OCI-LY7 (cell line): ENCODE measurements at regions not wholly inside any gene's neighbourhood (a gene's known extent, or its start where the extent isn't known, plus 50 kb on each side); places are given as distances from the start of the nearest gene placed in this dataset.

Experiments
- BruUV-seq: library from RNA; stranded (reverse); fragments of 400-500 nt; replicated peaks from 2 replicates; lab custom pipeline; 2021; lab: Mats Ljungman, UMichigan
- CTCF ChIA-PET: fragments of 300-600 bp; sonication (Branson Sonifier 250); formaldehyde crosslinking; loops from one replicate; lab custom pipeline; 2022; ENCODE audit warnings: antibody characterized with exemption; ENCODE audit not compliant: unreplicated experiment; lab: Charles Lee
- POLR2A ChIA-PET: fragments of 300-600 bp; sonication (Branson Sonifier 250); formaldehyde crosslinking; loops from one replicate; lab custom pipeline; 2022; ENCODE audit warnings: antibody characterized with exemption; lab: Charles Lee
- DNase-seq: peaks from one replicate; pipeline ENCODE4 v3.0.0-alpha.2; 2015; ENCODE audit warnings: low spot score
- H2AFZ ChIP-seq: fragments of 200-600 bp; sonication (generic), shearing (Covaris generic); 2 replicates; pipeline ENCODE4 v1.6.1; 2014; ENCODE audit warnings: mild to moderate bottlenecking, antibody characterized with exemption, low read length, moderate library complexity
- H3K27ac ChIP-seq: fragments of 200-600 bp; sonication (generic); 2 replicates; pipeline ENCODE4 v1.5.1; 2014; ENCODE audit warnings: mixed run types, low read depth, mild to moderate bottlenecking, moderate library complexity, low read length, inconsistent platforms; ENCODE audit not compliant: poor library complexity, severe bottlenecking
- H3K36me3 ChIP-seq: fragments of 200-600 bp; sonication (generic); 2 replicates; pipeline ENCODE4 v1.6.1; 2014; ENCODE audit warnings: mild to moderate bottlenecking, antibody characterized with exemption, low read length, moderate library complexity, mixed read lengths; ENCODE audit not compliant: insufficient read depth
- H3K4me1 ChIP-seq: fragments of 200-600 bp; sonication (generic); 2 replicates; pipeline ENCODE4 v1.5.1; 2014; ENCODE audit warnings: mild to moderate bottlenecking, low read length; ENCODE audit not compliant: insufficient read depth, poor library complexity, severe bottlenecking
- H3K4me2 ChIP-seq: fragments of 200-600 bp; sonication (generic); 2 replicates; pipeline ENCODE4 v1.6.1; 2014; ENCODE audit warnings: mild to moderate bottlenecking, low read length
- H3K4me3 ChIP-seq: fragments of 200-600 bp; sonication (generic); 2 replicates; pipeline ENCODE4 v1.5.1; 2014; ENCODE audit warnings: mild to moderate bottlenecking, low read depth, low read length; ENCODE audit not compliant: poor library complexity, severe bottlenecking
- H3K79me2 ChIP-seq: fragments of 200-600 bp; sonication (generic); 2 replicates; pipeline ENCODE4 v1.6.1; 2016; ENCODE audit warnings: low read depth, mild to moderate bottlenecking, low read length, moderate library complexity, mixed read lengths; ENCODE audit not compliant: insufficient read depth
- H3K9me2 ChIP-seq: fragments of 200-600 bp; sonication (generic); 2 replicates; pipeline ENCODE4 v1.6.1; 2016; ENCODE audit warnings: mild to moderate bottlenecking, low read length, mixed read lengths; ENCODE audit not compliant: insufficient read depth
- H3K9me3 ChIP-seq: fragments of 200-600 bp; sonication (generic); 2 replicates; pipeline ENCODE4 v1.6.1; 2014; ENCODE audit warnings: mild to moderate bottlenecking, mixed run types, low read length, mixed read lengths
- H4K20me1 ChIP-seq: fragments of 200-600 bp; sonication (generic); 2 replicates; pipeline ENCODE4 v1.6.1; 2014; ENCODE audit warnings: mild to moderate bottlenecking, antibody characterized with exemption, low read length, moderate library complexity, mixed read lengths; ENCODE audit not compliant: insufficient read depth
- EZH2phosphoT487 ChIP-seq: fragments of 200-600 bp; sonication (generic); IDR thresholded peaks from 2 replicates; pipeline ENCODE4 v1.6.1; 2018; ENCODE audit warnings: low read depth, borderline replicate concordance, mild to moderate bottlenecking, mixed run types, antibody characterized with exemption, low read length, moderate library complexity, mixed read lengths
- intact Hi-C: fragments of 100-400 bp; cut with micrococcal nuclease; formaldehyde crosslinking; loops from one replicate; pipeline ENCODE4 v1.10.0; 2022; ENCODE audit not compliant: unreplicated experiment
- TF ChIP-seq, protein P1 (sequence below): fragments of 200-600 bp; sonication (generic); conservative IDR thresholded peaks from 2 replicates; pipeline ENCODE4 v1.5.1; 2014; ENCODE audit warnings: mild to moderate bottlenecking, antibody characterized with exemption, low read length, moderate library complexity, mixed read lengths

DNA sequence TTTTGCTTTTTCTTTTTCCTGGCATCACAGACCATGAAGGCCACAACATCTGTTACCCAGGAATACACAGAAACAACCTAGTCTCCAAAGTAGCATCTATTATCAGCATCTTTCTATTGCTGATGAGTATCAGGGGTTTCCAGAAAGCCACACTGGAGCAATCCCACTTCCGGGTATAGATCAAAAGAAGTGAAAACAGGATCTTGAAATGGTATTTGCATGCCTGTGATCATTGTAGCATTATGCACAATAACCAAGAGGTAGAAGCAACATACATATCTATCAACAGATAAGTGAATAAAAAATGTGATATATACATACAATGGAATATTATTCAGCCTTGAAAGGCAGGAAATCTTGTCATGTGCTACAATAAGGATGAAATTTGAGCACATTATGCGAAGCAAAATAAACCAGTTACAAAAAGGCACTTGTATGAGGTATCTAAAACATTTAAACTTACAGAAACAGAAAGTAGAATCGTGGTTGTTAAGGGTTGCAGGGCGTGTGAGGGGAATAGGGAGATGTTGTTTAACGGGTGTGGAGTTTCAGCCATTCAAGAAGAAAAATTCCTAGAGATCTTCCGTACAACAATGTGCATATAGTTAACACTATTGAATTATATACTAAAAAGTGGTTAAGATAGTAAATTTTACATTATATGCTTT lies 115.1 kb downstream of the KCNE4 start:
- no peaks in the 10 kb centered on the region for H3K9me3 ChIP-seq
- H3K36me3 ChIP-seq: no peaks in the 10 kb centered on the region
- H3K4me1 ChIP-seq: peaks cover 14% of the 10 kb centered on the region
- BruUV-seq: no TSS peak
- no peak overlapping the region for H2AFZ ChIP-seq
- intact Hi-C loops: no loop called here
- H3K79me2 ChIP-seq: no peaks in the 10 kb centered on the region
- CTCF ChIA-PET: no interaction called here
- H3K4me2 ChIP-seq: peak overlapping the region; percentile 33
- no peaks in the 10 kb centered on the region for H4K20me1 ChIP-seq
- POLR2A ChIA-PET: interaction anchor here (0.7 kb wide), 1 partner anchor 943 kb away, joined by 6 read pairs; no protein-coding TSS in a partner anchor
- H3K27ac ChIP-seq: no peak overlapping the region
- H3K4me3 ChIP-seq: no peak overlapping the region
- TF ChIP-seq, protein P1, sequence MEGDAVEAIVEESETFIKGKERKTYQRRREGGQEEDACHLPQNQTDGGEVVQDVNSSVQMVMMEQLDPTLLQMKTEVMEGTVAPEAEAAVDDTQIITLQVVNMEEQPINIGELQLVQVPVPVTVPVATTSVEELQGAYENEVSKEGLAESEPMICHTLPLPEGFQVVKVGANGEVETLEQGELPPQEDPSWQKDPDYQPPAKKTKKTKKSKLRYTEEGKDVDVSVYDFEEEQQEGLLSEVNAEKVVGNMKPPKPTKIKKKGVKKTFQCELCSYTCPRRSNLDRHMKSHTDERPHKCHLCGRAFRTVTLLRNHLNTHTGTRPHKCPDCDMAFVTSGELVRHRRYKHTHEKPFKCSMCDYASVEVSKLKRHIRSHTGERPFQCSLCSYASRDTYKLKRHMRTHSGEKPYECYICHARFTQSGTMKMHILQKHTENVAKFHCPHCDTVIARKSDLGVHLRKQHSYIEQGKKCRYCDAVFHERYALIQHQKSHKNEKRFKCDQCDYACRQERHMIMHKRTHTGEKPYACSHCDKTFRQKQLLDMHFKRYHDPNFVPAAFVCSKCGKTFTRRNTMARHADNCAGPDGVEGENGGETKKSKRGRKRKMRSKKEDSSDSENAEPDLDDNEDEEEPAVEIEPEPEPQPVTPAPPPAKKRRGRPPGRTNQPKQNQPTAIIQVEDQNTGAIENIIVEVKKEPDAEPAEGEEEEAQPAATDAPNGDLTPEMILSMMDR: no peak
- no peak for TF ChIP-seq EZH2phosphoT487
- H3K9me2 ChIP-seq: no peaks in the 10 kb centered on the region
- peak; percentile 38 for DNase-seq

DNA sequence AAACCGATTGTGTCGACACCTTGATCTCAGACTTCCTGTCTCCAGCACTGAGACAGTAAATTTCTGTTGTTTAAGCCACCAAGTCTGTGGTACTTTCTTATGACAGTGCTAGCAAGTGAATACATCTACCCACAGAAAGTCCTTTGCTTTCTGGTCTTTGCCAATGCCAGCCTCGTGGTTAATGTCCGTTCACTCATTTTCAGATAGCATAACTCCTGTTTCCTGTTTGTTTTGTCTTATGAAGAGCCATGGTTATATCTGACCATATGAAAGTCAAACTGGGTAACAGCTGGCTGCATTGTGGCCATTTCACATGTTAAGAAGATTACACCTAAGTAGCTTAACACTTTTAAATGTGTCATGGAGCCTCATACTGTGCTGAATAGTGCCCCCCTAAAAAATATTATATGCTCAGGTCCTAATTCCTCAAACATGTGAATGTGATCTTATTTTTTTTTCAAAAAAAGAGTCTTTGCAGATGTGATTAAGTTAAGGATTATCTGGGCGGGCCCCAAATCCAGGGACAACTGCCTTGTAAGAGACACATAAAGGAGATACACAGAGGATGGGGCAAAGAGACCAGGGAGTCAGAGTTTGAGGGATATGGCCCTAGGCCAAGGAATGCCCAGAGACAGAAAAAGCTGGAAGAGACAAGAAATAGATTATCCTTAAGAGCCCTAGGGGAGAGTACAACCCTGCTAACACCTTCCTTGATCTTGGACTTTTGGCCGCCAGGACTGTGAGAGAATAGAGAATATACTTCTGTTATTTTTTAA lies 118.0 kb downstream of the KCNE4 start:
- H3K4me1 ChIP-seq: peaks cover 14% of the 10 kb centered on the region
- no peaks in the 10 kb centered on the region for H4K20me1 ChIP-seq
- no peaks in the 10 kb centered on the region for H3K9me3 ChIP-seq
- H3K4me3 ChIP-seq: no peak overlapping the region
- no peaks in the 10 kb centered on the region for H3K79me2 ChIP-seq
- TF ChIP-seq EZH2phosphoT487: no peak
- TF ChIP-seq, protein P1: no peak
- ChIA-PET CTCF (no interaction called here), POLR2A (no interaction called here)
- intact Hi-C loops: no loop called here
- no peak overlapping the region for H3K27ac ChIP-seq
- BruUV-seq: no TSS peak
- no peak overlapping the region for H3K4me2 ChIP-seq
- H3K9me2 ChIP-seq: no peaks in the 10 kb centered on the region
- DNase-seq: no peak
- no peak overlapping the region for H2AFZ ChIP-seq
- H3K36me3 ChIP-seq: no peaks in the 10 kb centered on the region

DNA sequence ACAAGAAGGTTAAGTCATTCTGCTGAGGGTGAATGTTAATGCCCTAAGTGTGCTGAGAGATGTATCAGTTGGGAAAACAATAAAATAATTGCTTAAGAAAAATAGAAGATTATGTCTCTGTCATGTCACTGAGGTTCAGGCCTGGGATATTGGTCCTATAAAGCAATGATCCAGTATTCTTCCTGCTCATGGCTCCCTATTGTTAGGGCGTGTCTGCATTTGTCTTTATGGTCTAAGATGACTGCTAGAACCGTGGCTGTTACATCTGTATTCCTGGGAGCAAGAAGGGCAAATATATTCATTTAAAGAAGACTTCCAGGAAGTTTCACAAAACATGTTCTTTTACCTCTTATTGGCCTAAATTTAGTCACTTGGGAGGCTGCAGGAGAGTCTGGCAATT lies 125.0 kb downstream of the KCNE4 start:
- intact Hi-C loops: no loop called here
- TF ChIP-seq, protein P1: no peak
- TF ChIP-seq EZH2phosphoT487: no peak
- POLR2A ChIA-PET: no interaction called here
- Histone ChIP-seq H3K4me2 (no peak overlapping the region), H3K79me2 (no peaks in the 10 kb centered on the region), H2AFZ (no peak overlapping the region), H4K20me1 (no peaks in the 10 kb centered on the region), H3K9me3 (no peaks in the 10 kb centered on the region), H3K9me2 (no peaks in the 10 kb centered on the region), H3K4me3 (no peak overlapping the region), H3K36me3 (no peaks in the 10 kb centered on the region), H3K4me1 (no peaks in the 10 kb centered on the region), H3K27ac (no peak overlapping the region)
- CTCF ChIA-PET: no interaction called here
- DNase-seq: no peak
- BruUV-seq: no TSS peak
